ENCODE measurements at regions not wholly inside any gene's neighbourhood (a gene's known extent, or its start where the extent isn't known, plus 50 kb on each side); places are given as distances from the start of the nearest gene placed in this dataset.

DNA sequence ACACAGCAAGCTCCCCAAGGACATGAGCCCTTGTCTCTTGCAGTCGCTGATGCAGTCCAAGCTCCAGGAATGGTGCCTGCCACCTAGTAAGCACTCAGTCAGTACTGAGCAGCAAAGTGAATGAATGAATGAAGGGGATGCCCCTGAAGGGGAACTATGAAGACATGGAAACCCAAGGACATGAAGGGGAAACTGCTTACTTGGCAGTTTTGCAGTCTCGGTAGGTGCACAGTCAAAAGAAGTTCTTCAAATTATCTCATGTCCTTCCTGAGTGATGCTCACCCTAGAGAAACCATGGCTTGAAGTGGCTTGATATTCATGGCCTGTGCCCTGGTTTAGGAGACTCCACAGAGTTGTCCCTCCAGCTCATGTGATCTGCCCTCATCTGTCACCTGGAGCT lies 102.1 kb upstream of the DLX2 start:
- no peak for DNase-seq

DNA sequence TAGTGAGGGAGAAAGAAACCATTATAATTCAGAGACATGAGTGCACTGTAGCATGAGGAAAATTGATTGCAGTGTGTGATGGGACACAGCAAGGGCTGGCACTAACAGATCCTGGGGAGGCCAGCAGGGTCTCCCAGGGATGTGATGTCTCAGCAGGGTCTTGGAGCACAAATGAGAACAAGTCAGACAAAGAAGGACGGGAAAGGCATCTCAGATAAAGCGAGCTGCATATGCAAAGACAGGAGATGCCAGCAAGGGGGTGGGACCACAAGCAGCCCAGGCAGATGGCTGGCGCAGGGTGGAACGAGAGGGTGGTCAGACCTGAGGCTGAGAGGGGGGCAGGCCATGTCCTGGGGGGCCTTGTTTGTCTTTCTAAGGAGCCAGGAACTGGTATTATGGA lies 102.6 kb upstream of the DLX2 start:
- DNase-seq: no peak

- DNase-seq: no peak
These were observed 105.2 kb upstream of the DLX2 start for GRCh38 chr2:172207911-172208310.

GRCh38 chr2:172208791-172209325 lies 106.2 kb upstream of the DLX2 start:
- no peak for DNase-seq

GRCh38 chr2:172210599-172210998 lies 107.9 kb upstream of the DLX2 start:
- DNase-seq: no peak

- no peak for DNase-seq
These were observed 108.8 kb upstream of the DLX2 start for GRCh38 chr2:172211512-172211911.

DNA sequence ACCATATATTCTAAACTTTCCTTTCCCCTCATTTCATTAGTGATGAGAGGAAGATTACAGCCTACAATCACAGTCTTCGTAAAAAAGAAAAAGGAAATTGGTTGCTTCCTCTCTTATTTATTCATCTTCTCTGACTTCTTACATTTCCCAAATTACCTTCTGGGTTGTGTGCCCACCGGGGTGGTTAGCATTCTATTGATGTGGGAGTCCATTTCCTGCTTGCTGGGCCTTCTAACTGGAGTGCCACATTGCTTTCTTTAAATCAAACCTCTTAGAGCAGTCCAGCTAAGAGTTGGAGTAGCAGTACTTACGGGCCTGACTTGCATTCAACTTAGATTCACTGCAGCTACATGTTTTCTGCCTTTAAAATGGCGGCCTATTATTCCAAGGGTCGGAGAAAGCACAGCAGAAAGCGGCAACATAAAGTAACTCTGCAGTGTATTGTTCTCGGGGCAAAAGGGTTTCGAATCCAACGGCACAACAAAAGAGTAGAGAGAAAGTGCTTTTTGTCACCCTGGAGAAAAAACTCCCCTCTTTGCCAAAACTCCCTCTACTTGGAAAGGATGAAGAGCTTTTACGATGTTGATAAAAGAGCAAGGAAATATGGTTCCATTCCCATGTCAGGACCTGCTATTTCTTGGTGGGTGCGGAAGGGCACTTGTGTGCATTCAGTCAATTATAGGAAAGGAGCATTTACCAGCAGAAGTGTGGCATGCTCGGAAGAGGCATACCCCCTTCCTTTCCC lies 110.6 kb upstream of the DLX2 start:
- no peak for DNase-seq

DNA sequence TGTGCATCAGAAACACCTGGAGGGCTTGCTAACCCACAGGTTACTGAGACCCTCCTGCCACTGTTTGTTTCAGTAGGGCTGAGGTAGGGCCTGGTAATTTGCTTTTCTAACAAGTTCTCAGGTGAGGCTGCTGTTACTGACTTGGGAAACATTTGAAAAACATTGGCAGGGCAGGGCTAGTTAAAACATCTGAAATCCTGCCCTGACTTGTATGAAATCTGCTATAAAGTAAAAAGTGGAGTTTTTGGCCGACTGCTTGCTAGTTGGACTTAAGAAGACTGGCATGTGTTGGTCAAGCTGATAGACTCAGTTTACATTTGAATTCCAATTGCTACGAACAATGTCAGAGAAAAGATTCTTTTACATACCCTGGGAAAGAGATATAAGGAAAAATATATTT lies 111.6 kb upstream of the DLX2 start:
- DNase-seq: no peak

GRCh38 chr2:172215172-172215935 lies 112.7 kb upstream of the DLX2 start:
- DNase-seq: no peak

DNA sequence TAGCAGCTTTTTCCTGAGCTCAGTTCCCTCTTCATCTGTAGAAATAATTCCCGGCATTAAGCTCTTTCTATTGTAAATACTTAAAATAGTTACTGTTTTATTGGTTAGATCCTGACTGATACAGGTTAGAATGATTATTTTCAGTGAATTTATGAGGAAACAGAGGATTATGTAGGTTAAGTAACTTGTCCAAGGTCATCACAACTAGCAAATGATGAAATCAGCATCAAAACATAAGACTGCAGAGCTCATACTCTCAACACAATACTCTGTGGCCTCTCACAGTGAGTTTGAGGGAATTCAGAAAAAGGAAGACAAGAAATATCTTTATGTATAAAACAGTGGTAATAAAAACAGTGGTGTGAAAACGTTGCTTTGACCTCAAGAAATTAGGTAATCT lies 113.2 kb upstream of the DLX2 start:
- no peak for DNase-seq

GRCh38 chr2:172216477-172216876 lies 113.8 kb upstream of the DLX2 start:
- DNase-seq: no peak

GRCh38 chr2:172219201-172219600 lies 116.5 kb upstream of the DLX2 start:
- no peak for DNase-seq

DNA sequence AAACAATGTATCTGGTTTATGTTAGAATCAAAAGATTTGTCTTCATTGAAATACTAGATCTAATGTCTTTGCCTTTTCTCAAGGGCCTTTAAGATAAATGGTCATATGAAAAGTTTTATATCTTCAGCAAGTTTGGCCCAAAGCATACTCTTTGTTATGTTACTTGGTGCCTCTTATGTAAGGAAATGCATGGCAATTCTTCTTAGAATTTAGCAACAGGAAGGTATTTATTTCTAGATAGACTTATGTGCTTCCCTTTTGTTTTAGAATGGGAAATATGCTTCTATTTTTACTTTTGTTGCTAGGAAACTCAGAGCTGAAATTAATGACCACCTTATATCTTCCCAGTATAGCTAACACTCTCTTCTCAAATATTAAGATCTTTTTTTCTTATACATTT lies 117.4 kb upstream of the DLX2 start:
- DNase-seq: no peak

DNA sequence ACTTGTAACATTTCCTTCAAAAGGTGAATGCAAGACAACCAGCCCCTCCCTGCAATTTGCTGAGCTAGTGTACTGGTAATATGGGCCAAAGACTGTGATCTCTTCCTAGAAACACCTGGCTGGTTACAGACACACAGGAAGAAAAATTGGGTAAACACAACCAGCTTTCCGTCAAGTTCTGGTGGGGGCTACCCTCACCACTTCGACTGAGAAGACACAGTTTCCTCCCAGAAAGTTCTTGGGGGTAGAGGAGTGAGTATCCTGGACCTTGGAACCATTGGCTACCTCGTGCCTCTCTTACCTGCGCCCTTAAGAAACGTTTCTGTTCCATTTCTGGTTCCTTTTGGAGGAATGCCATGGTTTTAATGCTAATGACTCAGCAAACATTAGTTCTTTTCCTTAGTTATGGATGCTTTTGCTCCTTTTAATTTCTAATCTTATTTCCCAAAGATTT lies 120.9 kb upstream of the DLX2 start:
- DNase-seq: no peak

- DNase-seq: no peak
These were observed 123.1 kb upstream of the DLX2 start for GRCh38 chr2:172225786-172226185.

DNA sequence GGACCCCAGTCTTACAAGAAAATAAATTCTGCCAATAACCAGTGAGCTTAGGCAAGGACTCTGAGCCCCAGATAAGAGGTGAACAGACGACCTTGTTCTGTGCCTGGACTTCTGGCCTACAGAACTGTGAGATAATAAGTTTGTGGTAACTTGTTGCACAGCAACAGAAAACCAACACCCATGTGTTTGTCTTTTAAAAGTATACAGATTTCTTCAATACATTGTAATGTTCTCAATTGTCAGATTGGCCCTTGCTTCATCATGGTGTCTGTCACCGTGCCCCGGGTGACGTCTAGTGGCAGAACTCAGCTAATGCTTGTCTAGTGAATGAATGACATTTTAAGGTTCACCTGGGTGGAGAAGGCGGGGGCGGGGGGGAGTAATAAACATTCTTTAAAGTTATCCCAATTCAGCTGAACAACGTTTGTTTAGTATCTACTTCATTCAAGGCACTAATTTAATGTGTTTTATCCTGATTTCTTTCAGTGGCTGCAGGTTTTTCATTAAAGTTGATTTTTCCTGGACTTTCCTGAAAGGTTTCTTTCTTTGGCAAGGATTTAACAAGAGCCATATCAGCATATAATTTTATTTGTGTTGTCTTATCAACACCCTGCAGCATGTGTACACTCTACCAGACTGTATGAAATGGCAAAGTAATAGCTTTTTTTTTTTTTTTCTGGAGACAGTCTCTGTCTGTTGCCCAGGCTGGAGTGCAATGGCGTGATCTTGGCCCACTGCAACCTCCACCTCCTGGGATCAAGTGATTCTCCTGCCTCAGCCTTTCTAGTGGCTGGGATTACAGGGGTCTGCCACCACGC lies 123.8 kb upstream of the DLX2 start:
- DNase-seq: no peak

- no peak for DNase-seq
These were observed 125.0 kb upstream of the DLX2 start for GRCh38 chr2:172227719-172228118.

- DNase-seq: no peak
These were observed 125.6 kb upstream of the DLX2 start for GRCh38 chr2:172228177-172228808.

DNA sequence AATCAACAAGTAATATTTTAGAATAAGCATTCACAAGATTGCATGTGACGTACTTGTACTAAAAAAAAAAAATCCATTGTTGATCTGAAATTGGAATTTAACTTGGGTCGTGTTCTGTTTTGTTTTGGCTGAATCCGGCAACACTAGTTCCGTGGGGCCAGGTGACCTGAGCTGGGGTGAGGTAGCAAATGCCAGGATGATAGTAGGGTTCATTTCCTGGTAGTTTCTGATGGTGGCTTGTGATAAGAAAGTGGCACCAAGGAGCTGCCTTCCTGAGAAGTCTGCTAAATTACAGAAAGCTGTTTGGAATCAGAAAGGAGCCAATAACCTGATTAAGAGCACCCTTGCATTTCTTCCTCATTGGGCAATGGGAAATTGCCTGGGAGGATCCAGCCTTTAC lies 126.4 kb upstream of the DLX2 start:
- no peak for DNase-seq

DNA sequence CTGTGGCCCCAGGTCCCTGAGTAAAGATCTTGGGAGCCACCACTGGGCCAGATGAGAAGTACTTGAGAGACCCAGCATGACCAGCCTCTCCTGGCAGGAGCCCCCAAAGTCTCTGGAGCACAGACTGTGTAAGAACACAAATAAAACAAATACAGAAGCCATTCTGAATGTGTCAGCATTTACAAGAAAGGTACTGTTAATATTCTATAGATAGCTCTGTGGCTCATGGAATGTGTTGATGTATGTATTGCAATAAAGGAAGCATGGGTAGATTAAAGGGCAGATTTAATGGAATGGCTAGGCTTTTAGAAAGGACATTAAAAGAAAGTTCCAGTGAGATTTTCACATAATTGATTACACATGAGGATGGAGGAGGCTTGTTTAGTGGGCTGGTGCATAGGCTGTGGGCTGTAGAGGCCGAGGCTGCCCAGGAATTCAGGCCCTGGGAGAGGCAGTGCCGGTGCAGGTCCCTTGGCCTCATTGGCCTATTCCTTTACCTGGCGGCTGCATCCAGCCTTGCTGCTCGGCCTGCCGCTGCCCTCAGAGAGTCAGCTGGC lies 127.7 kb upstream of the DLX2 start:
- DNase-seq: no peak

DNA sequence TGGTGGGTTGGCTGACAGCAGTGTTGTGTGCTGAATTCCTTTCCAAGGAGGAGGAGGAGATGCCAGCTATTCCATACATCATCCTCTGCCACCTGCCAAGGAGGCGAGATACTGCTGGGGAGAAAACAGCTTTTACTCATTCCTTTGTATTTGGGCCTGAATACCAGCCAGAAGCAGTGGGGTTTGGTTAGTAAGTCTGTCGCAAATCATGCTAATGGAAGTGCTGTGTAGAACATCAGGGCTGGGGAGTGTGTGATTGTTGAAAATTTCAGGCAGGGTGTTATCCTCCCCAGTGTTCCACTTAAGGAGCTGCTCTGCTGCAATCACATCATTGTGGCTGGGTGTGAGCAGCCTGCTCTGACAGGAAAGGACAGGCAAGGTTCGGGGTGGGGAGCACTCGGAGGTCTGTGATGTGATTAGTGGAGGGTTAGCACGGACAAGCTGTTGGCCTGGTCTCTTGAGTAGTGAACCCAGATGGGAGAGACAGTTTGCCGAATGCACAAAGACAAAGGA lies 128.2 kb upstream of the DLX2 start:
- DNase-seq: no peak

DNA sequence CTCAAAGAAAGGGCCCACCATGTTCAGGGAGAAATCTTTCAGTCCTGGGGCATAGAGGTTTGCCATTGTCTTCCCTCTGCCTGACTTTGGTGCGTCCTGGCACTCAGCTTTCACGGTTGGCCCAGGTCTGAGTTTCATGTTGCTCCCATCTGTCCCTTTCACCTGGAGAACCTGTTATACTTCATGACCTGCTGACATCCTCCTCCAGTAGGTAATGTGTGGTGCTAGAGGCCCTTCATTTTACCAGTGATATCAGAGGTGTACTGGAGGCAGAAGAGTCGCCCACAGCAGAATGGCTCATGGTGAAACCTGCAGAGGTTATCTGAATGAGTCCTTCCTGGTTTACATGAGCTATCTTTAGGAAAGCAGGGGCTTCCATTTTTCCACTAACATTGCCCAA lies 128.8 kb upstream of the DLX2 start:
- DNase-seq: no peak

Measured in activated CD4-positive, CD25-positive, alpha-beta regulatory T cell treated with anti-CD3 and anti-CD28 coated beads, Interleukin-2, amount 50 U/mL, for 72 hours (primary cell).